Fibroblast of lung (primary cell): ENCODE measurements at regions not wholly inside any gene's neighbourhood (a gene's known extent, or its start where the extent isn't known, plus 50 kb on each side); places are given as distances from the start of the nearest gene placed in this dataset.

Source experiments
- CTCF ChIP-seq, 2 donors: IDR thresholded peaks in 1 of 2; conservative IDR thresholded peaks in 1 of 2; 1 replicate in 1 of 2; 2 replicates in 1 of 2; pipeline ENCODE4 v1.5.1; 2011 to 2012; ENCODE audit warnings: low read length in 2 of 2, control low read depth in 1 of 2, inconsistent platforms in 1 of 2, low read depth in 1 of 2, mild to moderate bottlenecking in 1 of 2
- EZH2 ChIP-seq: IDR thresholded peaks from 2 replicates; pipeline ENCODE4 v1.5.1; 2012; ENCODE audit warnings: low read length, control low read depth, mild to moderate bottlenecking; ENCODE audit errors: missing control alignments

- TF ChIP-seq EZH2 (no peak), CTCF (conservative IDR thresholded peaks at IDR 0.05 in 1 of 2, IDR thresholded peaks at IDR 0.05 in 1 of 2; ENCODE audit: low read depth in 1 of 2, low read length in 2 of 2) (no peak)
Observed at GRCh38 chr10:8898745-8899330, 844.4 kb downstream of the GATA3 start.
